ENCODE measurements at regions not wholly inside any gene's neighbourhood (a gene's known extent, or its start where the extent isn't known, plus 50 kb on each side); places are given as distances from the start of the nearest gene placed in this dataset.

DNA sequence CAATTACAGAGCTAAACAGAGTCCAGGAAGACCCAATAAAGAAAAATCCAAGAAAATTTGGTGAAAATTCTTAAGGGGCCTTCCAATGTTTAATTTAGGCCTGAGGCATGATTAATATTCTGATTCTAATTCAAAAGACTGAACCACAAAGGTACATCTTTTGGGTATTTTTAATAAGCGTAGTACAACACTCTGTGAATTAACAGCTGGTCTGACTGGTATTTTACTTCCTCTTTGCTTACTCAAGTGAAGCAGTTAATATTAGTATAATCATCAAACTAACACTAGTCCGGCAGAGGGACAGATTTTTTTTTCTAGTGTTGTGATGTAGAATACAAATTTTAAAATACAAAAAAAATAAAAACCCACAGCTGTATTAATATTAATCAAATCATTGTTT is 652.9 kb downstream of the NR4A2 start:
- TF ChIP-seq, protein P1, sequence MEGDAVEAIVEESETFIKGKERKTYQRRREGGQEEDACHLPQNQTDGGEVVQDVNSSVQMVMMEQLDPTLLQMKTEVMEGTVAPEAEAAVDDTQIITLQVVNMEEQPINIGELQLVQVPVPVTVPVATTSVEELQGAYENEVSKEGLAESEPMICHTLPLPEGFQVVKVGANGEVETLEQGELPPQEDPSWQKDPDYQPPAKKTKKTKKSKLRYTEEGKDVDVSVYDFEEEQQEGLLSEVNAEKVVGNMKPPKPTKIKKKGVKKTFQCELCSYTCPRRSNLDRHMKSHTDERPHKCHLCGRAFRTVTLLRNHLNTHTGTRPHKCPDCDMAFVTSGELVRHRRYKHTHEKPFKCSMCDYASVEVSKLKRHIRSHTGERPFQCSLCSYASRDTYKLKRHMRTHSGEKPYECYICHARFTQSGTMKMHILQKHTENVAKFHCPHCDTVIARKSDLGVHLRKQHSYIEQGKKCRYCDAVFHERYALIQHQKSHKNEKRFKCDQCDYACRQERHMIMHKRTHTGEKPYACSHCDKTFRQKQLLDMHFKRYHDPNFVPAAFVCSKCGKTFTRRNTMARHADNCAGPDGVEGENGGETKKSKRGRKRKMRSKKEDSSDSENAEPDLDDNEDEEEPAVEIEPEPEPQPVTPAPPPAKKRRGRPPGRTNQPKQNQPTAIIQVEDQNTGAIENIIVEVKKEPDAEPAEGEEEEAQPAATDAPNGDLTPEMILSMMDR (IDR thresholded peaks at IDR 0.05; ENCODE audit: poor library complexity, severe bottlenecking), result no peak
- Histone ChIP-seq H3K9me3 (ENCODE audit: severe bottlenecking) (no peaks in the 10 kb centered on the region), H3K27me3 (ENCODE audit: insufficient read depth, poor library complexity, severe bottlenecking) (no peaks in the 10 kb centered on the region), H3K4me3 (ENCODE audit: severe bottlenecking) (no peak overlapping the region), H3K27ac (ENCODE audit: poor library complexity, severe bottlenecking) (no peak overlapping the region), H3K4me1 (ENCODE audit: insufficient read depth, poor library complexity, severe bottlenecking) (no peaks in the 10 kb centered on the region), H3K36me3 (ENCODE audit: low read depth) (no peaks in the 10 kb centered on the region)
- DNase-seq (ENCODE audit: low spot score) (no peak), ATAC-seq (ENCODE audit: low read depth) (no peak)

DNA sequence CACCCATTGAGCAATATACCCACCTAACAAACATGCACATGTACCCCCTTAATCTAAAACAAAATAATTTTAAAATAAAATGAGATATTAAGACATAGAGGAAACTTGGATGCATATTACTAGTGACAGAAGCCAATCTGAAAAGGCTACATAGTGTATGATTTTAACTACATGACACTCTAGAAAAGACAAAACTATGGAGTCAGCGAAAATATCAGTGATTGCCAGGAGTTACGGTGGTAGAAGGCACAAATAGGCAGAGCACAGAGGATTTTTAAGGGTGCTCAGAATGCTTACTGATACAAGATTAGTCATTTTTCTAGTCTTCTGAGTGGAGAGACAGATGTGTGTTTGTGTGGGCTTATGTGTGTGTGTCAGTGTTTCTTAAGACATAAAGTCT is 656.6 kb downstream of the NR4A2 start:
- DNase-seq (ENCODE audit: low spot score) (no peak), ATAC-seq (ENCODE audit: low read depth) (no peak)
- Histone ChIP-seq H3K27ac (ENCODE audit: poor library complexity, severe bottlenecking) (no peak overlapping the region), H3K36me3 (ENCODE audit: low read depth) (no peaks in the 10 kb centered on the region), H3K4me3 (ENCODE audit: severe bottlenecking) (no peak overlapping the region), H3K27me3 (ENCODE audit: insufficient read depth, poor library complexity, severe bottlenecking) (no peaks in the 10 kb centered on the region), H3K4me1 (ENCODE audit: insufficient read depth, poor library complexity, severe bottlenecking) (no peaks in the 10 kb centered on the region), H3K9me3 (ENCODE audit: severe bottlenecking) (no peaks in the 10 kb centered on the region)
- TF ChIP-seq, protein P1 (IDR thresholded peaks at IDR 0.05; ENCODE audit: poor library complexity, severe bottlenecking), result no peak

DNA sequence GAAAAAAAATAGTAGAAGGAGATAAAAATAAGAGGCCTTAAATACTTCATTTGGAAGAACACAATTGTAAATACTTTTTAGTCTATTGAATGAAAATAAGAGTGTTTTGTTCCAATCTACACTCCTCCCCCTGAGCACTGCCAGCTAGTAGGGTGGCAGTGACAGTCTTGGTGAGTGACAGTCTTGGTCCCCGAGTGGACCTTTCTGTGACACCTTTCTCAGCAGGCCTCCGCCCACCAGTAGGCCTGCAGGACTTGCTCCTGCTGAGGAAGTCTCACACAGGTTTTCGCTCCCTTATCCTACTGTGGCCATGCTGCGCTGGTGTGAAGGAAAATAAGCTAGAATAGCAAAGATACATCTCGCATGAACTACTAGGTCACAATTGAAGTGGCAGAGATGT is 666.8 kb downstream of the NR4A2 start:
- Histone ChIP-seq H3K36me3 (ENCODE audit: low read depth) (no peaks in the 10 kb centered on the region), H3K4me1 (ENCODE audit: insufficient read depth, poor library complexity, severe bottlenecking) (no peaks in the 10 kb centered on the region), H3K9me3 (ENCODE audit: severe bottlenecking) (no peaks in the 10 kb centered on the region), H3K4me3 (ENCODE audit: severe bottlenecking) (no peak overlapping the region), H3K27ac (ENCODE audit: poor library complexity, severe bottlenecking) (no peak overlapping the region), H3K27me3 (ENCODE audit: insufficient read depth, poor library complexity, severe bottlenecking) (no peaks in the 10 kb centered on the region)
- no peak for DNase-seq (ENCODE audit: low spot score)
- ATAC-seq (ENCODE audit: low read depth), result no peak
- TF ChIP-seq, protein P1 (IDR thresholded peaks at IDR 0.05; ENCODE audit: poor library complexity, severe bottlenecking), result no peak

DNA sequence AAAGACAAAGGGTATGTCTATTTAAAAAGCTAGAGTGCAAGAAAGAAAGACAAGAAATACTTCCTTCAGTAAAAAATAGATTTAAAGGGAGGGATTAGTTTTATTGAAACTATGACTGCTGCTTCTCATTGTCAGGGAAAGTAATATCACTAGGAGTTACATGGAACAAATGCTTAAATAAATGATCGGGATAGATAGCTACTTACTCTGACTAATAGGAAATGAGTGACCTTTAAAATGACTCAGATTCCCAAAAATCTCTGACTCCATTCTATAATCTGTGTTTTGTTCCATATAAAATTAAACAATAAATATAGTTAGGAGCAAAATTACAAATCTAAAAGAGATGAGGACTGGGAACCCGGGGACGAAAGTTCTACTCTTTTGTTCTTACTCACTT is 669.3 kb downstream of the NR4A2 start:
- ATAC-seq (ENCODE audit: low read depth), result no peak
- H3K9me3 ChIP-seq (ENCODE audit: severe bottlenecking), result no peaks in the 10 kb centered on the region
- H3K27ac ChIP-seq (ENCODE audit: poor library complexity, severe bottlenecking), result no peak overlapping the region
- no peak overlapping the region for H3K4me3 ChIP-seq (ENCODE audit: severe bottlenecking)
- no peaks in the 10 kb centered on the region for H3K27me3 ChIP-seq (ENCODE audit: insufficient read depth, poor library complexity, severe bottlenecking)
- H3K36me3 ChIP-seq (ENCODE audit: low read depth), result no peaks in the 10 kb centered on the region
- no peak for DNase-seq (ENCODE audit: low spot score)
- no peaks in the 10 kb centered on the region for H3K4me1 ChIP-seq (ENCODE audit: insufficient read depth, poor library complexity, severe bottlenecking)
- TF ChIP-seq, protein P1 (IDR thresholded peaks at IDR 0.05; ENCODE audit: poor library complexity, severe bottlenecking), result no peak

DNA sequence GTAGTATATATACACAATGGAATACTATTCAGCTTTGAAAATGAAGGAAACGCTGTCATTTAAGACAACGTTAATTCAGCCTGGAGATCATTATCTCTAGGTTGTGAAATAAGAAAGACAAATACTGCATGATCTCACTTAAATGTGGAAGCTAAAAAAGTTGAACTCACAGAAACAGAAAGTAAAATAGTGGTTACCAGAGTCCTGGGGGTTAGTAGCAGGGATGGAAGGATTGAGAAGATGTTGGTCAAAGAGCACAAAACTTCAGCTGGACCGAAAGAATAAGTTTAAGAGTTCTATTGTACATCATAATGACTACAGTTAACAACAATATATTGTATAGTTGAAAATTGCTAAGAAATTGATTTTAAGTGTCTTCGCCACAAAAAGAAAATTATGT is 670.3 kb downstream of the NR4A2 start:
- TF ChIP-seq, protein P1 (IDR thresholded peaks at IDR 0.05; ENCODE audit: poor library complexity, severe bottlenecking), result no peak
- no peak for DNase-seq (ENCODE audit: low spot score)
- ATAC-seq (ENCODE audit: low read depth), result no peak

More for the DNA sequence above, 670.3 kb downstream of the NR4A2 start:
- no peak overlapping the region for H3K4me3 ChIP-seq (ENCODE audit: severe bottlenecking)
- no peaks in the 10 kb centered on the region for H3K36me3 ChIP-seq (ENCODE audit: low read depth)
- H3K4me1 ChIP-seq (ENCODE audit: insufficient read depth, poor library complexity, severe bottlenecking), result no peaks in the 10 kb centered on the region
- H3K27ac ChIP-seq (ENCODE audit: poor library complexity, severe bottlenecking), result no peak overlapping the region
- no peaks in the 10 kb centered on the region for H3K27me3 ChIP-seq (ENCODE audit: insufficient read depth, poor library complexity, severe bottlenecking)
- H3K9me3 ChIP-seq (ENCODE audit: severe bottlenecking), result no peaks in the 10 kb centered on the region
